GM23338 (cell line): ENCODE measurements at regions not wholly inside any gene's neighbourhood (a gene's known extent, or its start where the extent isn't known, plus 50 kb on each side); places are given as distances from the start of the nearest gene placed in this dataset.

ENCODE experiments used
- ATAC-seq: fragments of 200-7000 bp; cut with Tn5 transposase; 3 replicates; pipeline ENCODE4 v1.9.1; 2020
- DNase-seq: peaks from one replicate; pipeline ENCODE4 v3.0.0-alpha.2; 2015; ENCODE audit warnings: low spot score
- H2AFZ ChIP-seq: fragments of 200-600 bp; sonication (generic); 2 replicates; pipeline ENCODE4 v1.8.0; 2016; ENCODE audit warnings: antibody characterized with exemption, mild to moderate bottlenecking, moderate library complexity
- H3F3A ChIP-seq: fragments of 200-600 bp; sonication (generic); replicated peaks from 2 replicates; pipeline ENCODE4 v1.8.0; 2017; ENCODE audit warnings: antibody characterized with exemption, mixed run types, low read depth
- H3K27ac ChIP-seq: fragments of 200-600 bp; sonication (generic); 2 replicates; pipeline ENCODE4 v1.6.1; 2016; ENCODE audit warnings: low read depth
- H3K27me3 ChIP-seq: fragments of 200-600 bp; sonication (generic); 2 replicates; pipeline ENCODE4 v1.8.0; 2016; ENCODE audit warnings: mild to moderate bottlenecking, mixed run types, moderate library complexity; ENCODE audit not compliant: insufficient read depth
- H3K36me3 ChIP-seq: fragments of 200-600 bp; sonication (generic); 2 replicates; pipeline ENCODE4 v1.8.0; 2016; ENCODE audit warnings: mild to moderate bottlenecking; ENCODE audit not compliant: insufficient read depth
- H3K4me1 ChIP-seq: fragments of 200-600 bp; sonication (generic); 2 replicates; pipeline ENCODE4 v1.8.0; 2016; ENCODE audit warnings: mild to moderate bottlenecking, moderate library complexity; ENCODE audit not compliant: insufficient read depth
- H3K4me2 ChIP-seq: fragments of 200-600 bp; sonication (generic); 2 replicates; pipeline ENCODE4 v1.7.1; 2017; ENCODE audit warnings: mixed run types
- H3K4me3 ChIP-seq: fragments of 200-600 bp; sonication (generic); 2 replicates; pipeline ENCODE4 v1.6.1; 2016; ENCODE audit warnings: mixed run types
- H3K79me2 ChIP-seq: fragments of 200-600 bp; sonication (generic); replicated peaks from 2 replicates; pipeline ENCODE4 v1.8.0; 2017; ENCODE audit warnings: mild to moderate bottlenecking; ENCODE audit not compliant: insufficient read depth
- H3K9me2 ChIP-seq: fragments of 200-600 bp; sonication (generic); 2 replicates; pipeline ENCODE4 v1.8.0; 2017; ENCODE audit not compliant: insufficient read depth
- H4K20me1 ChIP-seq: fragments of 200-600 bp; sonication (generic); replicated peaks from 2 replicates; pipeline ENCODE4 v1.8.0; 2017; ENCODE audit warnings: mild to moderate bottlenecking; ENCODE audit not compliant: insufficient read depth
- H3K27ac Mint-ChIP-seq: 2 replicates; pipeline ENCODE4 v1.8.0; 2020; ENCODE audit warnings: inconsistent platforms, mild to moderate bottlenecking, moderate library complexity, mixed read lengths
- H3K27me3 Mint-ChIP-seq: 3 replicates; pipeline ENCODE4 v1.8.0; 2022; ENCODE audit warnings: low read depth, mild to moderate bottlenecking, moderate library complexity, mixed read lengths, inconsistent platforms; ENCODE audit not compliant: insufficient read depth, poor library complexity
- H3K36me3 Mint-ChIP-seq: 3 replicates; pipeline ENCODE4 v1.8.0; 2021; ENCODE audit warnings: low read depth, mild to moderate bottlenecking, inconsistent platforms, moderate library complexity, mixed read lengths
- H3K4me1 Mint-ChIP-seq: 3 replicates; pipeline ENCODE4 v1.8.0; 2020; ENCODE audit warnings: mild to moderate bottlenecking, inconsistent platforms, mixed read lengths
- H3K4me3 Mint-ChIP-seq: 3 replicates; pipeline ENCODE4 v1.8.0; 2021; ENCODE audit warnings: moderate library complexity, mild to moderate bottlenecking, inconsistent platforms, mixed read lengths
- H3K9me3 Mint-ChIP-seq: 3 replicates; pipeline ENCODE4 v1.8.0; 2020; ENCODE audit warnings: moderate library complexity, mild to moderate bottlenecking, inconsistent platforms, mixed read lengths
- REST ChIP-seq: IDR thresholded peaks from one replicate; pipeline ENCODE4 v1.6.1; 2018; ENCODE audit warnings: antibody characterized with exemption; ENCODE audit not compliant: unreplicated experiment
- STAT1 ChIP-seq: IDR thresholded peaks from one replicate; pipeline ENCODE4 v1.6.1; 2016; ENCODE audit warnings: antibody characterized with exemption; ENCODE audit not compliant: unreplicated experiment
- ZNF462 ChIP-seq: fragments of 250-450 bp; sonication (Bioruptor Pico); IDR thresholded peaks from 2 replicates; pipeline ENCODE4 v1.5.0; 2020; ENCODE audit warnings: mild to moderate bottlenecking, moderate library complexity
- TF ChIP-seq, protein P1 (sequence below): IDR thresholded peaks from 2 replicates; pipeline ENCODE4 v1.6.1; 2016; ENCODE audit warnings: antibody characterized with exemption

DNA sequence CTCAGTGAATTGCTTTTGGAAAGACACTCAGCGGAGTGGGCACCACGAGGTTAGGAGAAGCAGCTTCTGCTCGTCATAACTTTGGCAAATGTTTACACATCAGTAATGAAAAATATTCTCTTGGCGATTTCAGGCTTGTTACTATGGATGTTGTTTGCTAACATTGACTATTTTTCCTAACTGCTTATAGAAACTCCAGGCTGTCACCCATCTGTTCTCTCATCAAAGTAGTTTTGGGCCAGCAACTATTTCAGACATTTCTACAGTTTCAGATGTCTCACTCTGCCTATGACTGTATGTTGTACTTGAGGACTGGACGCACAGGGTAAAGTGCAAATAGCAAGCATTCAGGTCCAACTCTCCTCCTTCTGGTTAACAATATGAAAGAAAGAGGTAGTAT is 346.7 kb downstream of the TRIML1 start:
- H3K36me3 ChIP-seq: no peaks in the 10 kb centered on the region
- no peak for DNase-seq
- H3K36me3 Mint-ChIP-seq: peaks cover 3% of the 10 kb centered on the region; the same call in 1 of the 3 replicates
- no peaks in the 10 kb centered on the region for H3K27me3 ChIP-seq
- no peaks in the 10 kb centered on the region for H3F3A ChIP-seq
- H3K27me3 Mint-ChIP-seq: no peaks in the 10 kb centered on the region
- ATAC-seq: no peak
- H3K9me2 ChIP-seq: no peaks in the 10 kb centered on the region
- H4K20me1 ChIP-seq: no peaks in the 10 kb centered on the region
- TF ChIP-seq, protein P1, sequence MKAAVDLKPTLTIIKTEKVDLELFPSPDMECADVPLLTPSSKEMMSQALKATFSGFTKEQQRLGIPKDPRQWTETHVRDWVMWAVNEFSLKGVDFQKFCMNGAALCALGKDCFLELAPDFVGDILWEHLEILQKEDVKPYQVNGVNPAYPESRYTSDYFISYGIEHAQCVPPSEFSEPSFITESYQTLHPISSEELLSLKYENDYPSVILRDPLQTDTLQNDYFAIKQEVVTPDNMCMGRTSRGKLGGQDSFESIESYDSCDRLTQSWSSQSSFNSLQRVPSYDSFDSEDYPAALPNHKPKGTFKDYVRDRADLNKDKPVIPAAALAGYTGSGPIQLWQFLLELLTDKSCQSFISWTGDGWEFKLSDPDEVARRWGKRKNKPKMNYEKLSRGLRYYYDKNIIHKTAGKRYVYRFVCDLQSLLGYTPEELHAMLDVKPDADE: no peak
- no peak for TF ChIP-seq REST
- no peak for TF ChIP-seq STAT1
- TF ChIP-seq ZNF462 (CRISPR knock-in tag): no peak
- no peak overlapping the region for H2AFZ ChIP-seq
- no peaks in the 10 kb centered on the region for H3K9me3 Mint-ChIP-seq
- H3K4me3 Mint-ChIP-seq: no peak overlapping the region
- H3K4me1 Mint-ChIP-seq: 0 out of 3 replicates have a peak, but pooled peaks cover 3% of the 10 kb centered on the region
- H3K27ac Mint-ChIP-seq: no peak overlapping the region
- H3K27ac ChIP-seq: no peak overlapping the region
- H3K4me3 ChIP-seq: no peak overlapping the region
- H3K4me1 ChIP-seq: no peaks in the 10 kb centered on the region
- H3K79me2 ChIP-seq: no peaks in the 10 kb centered on the region
- no peak overlapping the region for H3K4me2 ChIP-seq
